NCI-H2081 (cell line): ENCODE measurements at regions not wholly inside any gene's neighbourhood (a gene's known extent, or its start where the extent isn't known, plus 50 kb on each side); places are given as distances from the start of the nearest gene placed in this dataset.

Experiments used
- DNase-seq, 2 experiments: peaks; one replicate each; lab custom pipeline; 2025; lab: John Stamatoyannopoulos, UW

- DNase-seq, result no peak
These were observed 55.6 kb upstream of the ALOX12 start for GRCh38 chr17:6940186-6940649.

- DNase-seq, result no peak
These were observed 53.9 kb upstream of the ALOX12 start for GRCh38 chr17:6941989-6942388.

GRCh38 chr17:6943406-6943805 lies 52.4 kb upstream of the ALOX12 start:
- no peak for DNase-seq
